Stimulated activated CD8-positive, alpha-beta memory T cell treated with anti-CD3 and anti-CD28 coated beads, Interleukin-15, amount 100 ng/mL, for 48 hours (primary cell): ENCODE measurements at regions not wholly inside any gene's neighbourhood (a gene's known extent, or its start where the extent isn't known, plus 50 kb on each side); places are given as distances from the start of the nearest gene placed in this dataset.

Experiments
- DNase-seq, 2 donors: peaks; one replicate each; pipeline ENCODE4 v3.0.0-alpha.2; 2020; ENCODE audit warnings: low read depth in 2 of 2

DNA sequence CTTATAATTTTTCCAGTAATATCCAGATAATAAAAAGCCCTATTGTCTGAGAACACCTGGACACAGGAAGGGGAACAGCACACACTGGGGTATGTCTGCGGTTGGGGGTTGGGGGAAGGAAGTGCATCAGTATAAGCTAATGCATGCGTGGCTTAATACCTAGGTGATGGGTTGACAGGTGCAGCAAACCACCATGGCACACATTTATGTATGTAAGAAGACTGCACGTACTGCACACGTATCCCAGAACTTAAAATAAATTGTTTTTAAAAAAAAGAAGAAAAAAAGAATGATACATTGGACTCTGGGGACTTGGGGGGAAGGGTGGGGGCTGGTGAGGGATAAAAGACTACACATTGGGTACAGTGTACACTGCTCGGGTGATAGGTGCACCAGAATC, 144.9 kb upstream of the C1orf174 start:
- no peak for DNase-seq

DNA sequence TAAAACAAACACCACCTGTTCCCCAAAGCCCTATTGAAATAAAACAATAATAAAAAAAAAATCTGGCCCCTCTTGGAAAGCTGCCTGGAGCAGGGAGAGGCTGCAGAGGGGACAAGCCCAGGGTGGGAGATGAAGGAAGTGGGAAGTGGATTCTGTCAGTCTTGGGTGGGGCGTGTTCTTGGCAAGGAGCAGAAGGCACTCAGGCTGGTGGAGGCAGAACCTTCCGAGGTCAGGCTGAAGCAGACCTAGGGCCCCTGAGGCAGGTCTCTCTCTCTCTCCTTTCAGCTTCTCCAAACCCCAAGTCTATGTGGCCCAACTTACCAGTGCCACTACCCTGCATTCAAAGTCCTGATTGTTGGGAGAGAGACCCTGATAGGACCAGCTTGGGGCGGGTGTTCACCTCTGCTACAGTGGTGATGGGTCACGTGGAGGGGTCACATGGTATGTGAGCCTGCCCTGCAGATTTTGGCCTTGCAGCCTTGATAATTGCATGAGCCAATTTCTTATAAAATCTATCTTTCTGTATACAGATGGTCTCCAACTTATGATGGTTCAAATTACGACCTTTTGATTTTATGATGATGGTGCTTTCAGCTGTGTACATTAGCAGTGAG, 145.4 kb upstream of the C1orf174 start:
- no peak for DNase-seq

DNA sequence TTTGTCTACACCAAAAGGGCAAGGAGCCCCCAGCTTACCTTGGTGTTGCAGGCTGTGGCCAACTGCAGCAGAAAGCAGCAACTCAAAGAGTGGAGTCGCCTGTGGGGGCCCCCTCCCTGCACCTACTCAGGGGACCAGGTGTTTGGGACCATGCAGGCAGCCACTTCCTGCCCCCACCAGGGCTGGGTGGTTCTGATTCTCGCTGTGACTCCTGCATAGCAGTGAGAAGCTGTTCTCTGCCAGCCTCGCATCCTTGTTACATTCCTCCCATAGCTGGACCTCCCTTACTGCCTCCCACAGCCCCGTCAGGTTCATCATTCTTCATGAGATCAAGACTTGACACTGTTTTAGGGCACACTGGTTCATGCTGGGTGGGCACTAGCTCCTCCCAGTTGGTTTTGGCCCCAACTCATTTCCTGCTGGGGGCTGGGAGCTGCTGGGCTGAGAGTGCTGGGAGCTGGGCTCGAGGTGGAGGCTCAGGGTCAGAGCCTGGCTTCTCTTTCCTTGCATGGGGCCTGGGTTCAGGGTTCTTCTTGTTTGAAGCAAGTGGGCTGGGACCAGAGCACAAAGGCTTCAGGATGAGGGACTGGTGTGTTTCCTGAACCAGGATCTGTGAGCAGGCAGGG, 146.9 kb upstream of the C1orf174 start:
- DNase-seq: no peak

DNA sequence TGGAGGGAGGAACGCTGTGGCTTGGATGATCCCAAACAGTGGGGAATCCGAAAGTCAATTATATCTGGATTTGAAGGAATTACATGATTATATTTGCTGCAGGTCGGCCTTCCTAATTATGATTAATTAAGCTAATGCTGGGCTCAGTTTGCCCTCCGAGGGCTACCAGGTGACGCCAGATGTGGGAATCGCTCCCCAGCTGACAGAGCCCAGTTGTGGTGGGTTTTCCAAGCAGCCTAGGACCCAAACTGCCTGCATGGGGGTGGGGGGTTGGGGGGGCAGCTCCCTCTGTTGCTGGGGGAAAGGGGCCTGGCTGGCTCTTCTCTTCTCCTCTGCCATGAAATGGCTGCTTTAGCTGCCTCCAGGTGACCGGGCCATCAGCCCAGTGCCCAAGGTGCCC, 147.6 kb upstream of the C1orf174 start:
- no peak for DNase-seq

DNA sequence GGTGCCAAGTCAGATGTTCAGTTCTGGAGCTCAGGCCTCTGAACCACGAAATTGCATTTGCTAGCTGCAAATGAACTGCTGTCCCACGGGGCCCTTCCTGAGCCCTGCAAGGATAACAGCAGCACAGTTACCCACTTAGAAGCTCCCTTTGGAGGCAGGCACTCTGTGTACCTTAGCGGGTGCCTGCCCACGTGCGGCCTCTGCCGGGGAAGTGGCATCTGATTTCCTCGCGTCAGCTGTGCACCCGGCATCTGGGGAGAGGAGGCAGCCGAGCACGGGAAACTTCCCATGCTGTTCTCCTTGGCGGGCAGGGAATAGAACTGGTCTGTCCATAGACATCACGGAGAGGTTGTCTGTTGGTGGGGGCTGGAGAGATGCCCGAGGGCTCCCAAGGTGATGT, 148.0 kb upstream of the C1orf174 start:
- DNase-seq: no peak

DNA sequence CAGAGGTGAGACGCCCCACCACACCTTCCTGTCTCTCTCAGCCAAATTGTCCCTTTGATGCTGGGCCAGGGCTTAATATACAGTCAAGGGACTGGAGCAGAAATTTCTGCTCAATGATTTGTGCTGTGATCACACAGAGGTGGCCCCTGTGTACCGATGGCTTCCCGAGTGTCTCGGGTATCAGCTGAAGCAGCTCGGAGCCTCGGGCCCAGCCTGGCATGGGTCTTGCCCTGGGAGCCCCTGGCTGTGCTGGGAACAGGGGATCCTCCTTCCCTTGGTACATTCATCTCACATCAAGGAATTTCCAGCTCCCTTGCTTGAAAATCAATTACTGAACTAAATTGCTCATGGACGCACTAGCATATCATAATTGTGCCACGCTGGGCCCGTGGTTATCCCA, 148.8 kb upstream of the C1orf174 start:
- DNase-seq: no peak

DNA sequence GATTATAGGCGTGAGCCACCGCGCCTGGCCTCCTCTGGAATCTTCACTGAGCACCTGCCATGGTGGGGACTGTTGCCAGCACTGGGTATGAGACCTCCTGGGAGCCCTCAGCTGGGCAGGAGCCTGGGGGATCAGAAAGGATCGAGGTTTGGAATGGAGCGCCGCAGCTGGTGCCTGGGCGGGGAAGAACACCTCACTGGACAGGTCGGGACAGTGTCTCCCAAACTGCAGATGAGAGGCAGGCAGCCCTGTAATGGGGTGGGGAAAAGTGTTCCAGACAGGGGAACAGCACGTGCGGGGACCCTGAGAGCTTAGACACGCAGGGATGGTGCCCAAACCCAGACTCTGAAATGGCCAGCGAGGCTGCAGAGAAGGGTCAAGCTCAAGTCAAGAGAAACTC, 150.9 kb upstream of the C1orf174 start:
- no peak for DNase-seq

DNA sequence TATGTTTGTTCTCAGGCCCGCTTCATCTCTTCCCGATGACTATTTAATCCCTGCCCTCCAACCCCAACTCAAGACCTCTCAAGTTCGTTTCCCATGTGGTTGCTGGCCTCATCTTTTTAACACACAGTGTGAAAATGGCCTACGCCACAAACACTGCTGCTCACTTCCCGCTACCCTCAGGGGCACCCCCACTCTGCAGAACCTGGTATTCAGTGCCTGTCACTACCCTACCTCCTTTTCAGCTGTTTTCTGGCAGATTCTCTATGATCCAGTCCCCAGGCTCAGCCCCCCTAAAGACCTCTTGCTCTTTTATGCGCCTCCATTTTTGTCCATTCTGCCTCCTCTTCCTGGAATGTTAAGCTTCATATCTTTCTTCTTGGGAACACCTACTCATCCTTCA, 152.6 kb upstream of the C1orf174 start:
- DNase-seq: no peak

DNA sequence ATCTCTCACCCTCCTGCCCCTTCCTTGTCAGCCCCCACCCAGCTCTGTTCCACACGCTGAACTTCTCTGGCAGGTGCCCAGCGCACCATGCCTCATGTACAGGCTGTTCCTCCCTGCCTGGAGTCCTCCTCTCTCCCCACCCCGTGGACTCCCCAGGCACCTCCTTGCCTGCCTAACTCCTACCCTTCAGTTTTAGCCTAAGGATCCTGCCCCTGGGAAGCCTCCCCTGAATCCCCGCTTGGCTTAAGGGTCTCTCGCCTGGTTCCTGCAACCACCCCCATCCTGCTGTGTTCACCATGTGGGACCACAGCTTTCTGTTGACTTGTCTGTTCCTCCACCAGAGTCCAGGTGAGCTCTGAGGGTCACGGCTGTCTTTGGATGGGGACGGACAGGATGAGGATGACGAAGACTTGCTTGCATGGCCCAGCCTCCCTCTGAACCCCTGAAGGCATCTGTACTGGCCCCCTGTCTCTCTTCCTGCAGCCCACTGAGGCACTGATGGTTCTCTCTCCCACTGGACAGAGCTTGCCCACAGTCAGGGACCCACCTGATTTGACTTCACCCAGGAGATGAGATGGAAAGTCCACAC, 153.2 kb upstream of the C1orf174 start:
- DNase-seq: no peak

DNA sequence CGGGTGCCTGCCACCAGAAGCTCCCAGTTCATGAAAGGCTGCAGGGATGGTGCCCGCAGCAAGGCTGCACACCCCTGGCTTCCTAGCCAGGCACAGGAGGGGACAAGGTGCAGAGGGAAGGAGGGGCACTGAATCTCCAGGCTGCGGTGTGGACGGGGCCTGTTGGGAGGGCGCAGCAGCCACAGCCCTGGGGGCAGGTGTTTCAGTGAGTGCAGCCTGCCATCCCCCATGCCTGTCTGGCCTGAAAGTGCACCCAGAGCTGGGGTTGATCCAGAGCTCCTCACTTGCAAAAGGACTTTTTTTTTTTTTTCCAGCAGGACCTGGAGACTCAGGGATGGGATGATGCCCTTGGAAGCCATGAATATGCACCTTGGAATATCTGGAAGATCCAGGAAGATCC, 153.7 kb upstream of the C1orf174 start:
- no peak for DNase-seq

DNA sequence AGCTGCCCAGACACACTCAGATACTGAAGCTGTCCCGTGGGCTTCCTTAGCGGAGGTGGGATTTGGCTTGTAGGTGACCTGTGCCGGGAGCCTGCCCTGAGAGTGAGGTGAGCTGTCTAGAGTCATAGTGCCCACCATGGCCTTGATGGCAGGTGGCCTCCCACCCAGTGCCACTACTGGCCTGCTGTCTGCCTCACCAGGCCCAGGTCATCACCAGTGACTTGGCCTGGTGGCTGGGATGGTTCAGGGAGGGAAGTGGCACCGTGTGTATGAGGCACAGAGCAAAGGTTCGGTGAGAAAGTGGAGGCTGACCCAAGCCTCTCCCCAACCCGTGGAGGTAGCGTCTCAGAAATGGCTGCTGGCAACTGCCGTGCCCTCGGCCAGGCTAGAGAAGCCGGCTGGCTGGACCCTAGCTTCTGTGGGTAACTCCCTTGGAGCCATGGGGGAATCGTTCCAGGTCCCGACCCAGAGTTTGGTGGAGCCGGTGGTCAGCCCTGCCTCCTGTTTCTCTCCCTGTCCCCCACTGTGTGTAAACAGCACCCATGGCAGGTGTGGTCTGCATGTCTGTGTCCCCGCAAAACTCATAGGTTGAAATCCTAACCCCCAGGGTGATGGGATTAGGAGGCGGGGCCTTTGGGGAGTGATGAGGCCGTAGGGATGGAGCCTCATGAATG, 155.4 kb upstream of the C1orf174 start:
- no peak for DNase-seq

DNA sequence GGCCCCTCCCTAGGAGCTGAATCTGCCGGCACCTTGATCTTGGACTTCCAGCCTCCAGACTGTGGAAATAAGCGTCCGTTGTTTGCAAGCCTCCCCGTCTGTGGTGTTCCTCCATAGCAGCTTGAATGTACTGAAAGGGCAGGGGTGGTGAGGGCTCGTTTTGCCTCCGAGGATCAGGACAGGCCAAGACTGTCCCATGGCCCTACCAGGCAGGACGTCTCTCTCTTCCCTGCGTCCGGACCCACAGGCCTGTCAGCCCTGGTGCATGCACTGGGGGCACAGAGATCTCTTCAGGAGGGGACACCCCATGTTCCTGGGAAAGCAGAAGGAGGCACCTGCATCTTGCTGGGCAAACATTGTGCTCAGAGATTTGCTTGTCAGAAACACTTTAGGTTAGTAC, 156.3 kb upstream of the C1orf174 start:
- no peak for DNase-seq

DNA sequence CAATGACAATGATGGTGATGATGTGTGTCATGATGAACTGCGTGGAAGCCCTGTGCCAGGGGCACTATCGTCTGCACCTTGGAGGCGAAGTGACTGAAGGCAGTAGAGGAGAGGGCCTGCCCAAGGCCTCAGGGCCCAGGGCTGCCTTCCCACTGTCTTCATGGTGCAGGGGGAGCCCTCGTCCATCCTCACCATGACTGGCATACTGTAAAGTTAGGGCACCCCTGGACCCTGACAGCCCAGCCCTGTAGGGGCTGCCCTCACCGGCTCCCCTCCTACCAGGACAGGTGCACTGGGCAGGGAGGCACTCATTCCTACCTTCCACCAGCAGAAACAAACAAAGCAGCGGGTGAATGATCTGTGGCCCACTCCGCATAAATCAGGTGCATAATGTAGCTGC, 156.9 kb upstream of the C1orf174 start:
- no peak for DNase-seq

DNA sequence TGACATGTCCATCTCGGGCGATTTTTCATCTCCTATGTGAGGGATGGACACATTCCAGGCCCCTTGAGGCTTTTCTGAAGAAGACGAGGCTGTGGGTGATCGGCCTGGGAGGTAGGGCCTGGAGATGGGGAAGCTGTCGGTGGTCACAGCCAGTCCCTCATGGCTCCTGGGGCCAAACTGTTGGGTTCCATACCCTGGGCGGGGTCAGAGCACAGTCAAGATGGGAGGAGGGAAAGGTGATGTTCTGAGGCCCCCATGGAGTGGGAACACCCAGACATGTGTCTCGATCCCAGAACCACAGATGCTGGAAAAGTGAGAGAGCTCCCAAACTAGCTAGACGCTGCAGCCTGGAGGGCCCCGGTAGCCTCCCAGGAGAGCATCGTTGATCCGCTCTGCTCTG, 157.5 kb upstream of the C1orf174 start:
- no peak for DNase-seq

DNA sequence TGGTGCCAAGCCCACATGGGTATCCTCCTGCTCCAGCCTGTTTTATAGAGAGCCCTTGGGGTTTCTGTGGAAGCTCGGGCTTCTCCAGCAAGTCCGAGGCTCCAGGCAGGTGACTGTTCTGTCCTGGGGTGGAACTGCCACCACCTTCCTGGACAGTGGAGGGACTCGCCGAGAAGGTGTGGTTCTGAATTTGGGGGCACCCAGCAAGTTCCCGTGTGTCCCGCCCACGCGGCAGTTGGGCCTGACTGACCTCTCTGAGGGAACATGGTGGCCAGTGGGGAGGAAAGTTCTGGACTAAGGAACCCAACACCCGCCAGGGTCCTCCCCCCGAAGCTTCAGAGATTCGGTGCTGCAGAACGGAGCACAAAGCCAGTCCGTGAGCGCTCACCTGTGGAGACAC, 158.1 kb upstream of the C1orf174 start:
- DNase-seq: no peak

DNA sequence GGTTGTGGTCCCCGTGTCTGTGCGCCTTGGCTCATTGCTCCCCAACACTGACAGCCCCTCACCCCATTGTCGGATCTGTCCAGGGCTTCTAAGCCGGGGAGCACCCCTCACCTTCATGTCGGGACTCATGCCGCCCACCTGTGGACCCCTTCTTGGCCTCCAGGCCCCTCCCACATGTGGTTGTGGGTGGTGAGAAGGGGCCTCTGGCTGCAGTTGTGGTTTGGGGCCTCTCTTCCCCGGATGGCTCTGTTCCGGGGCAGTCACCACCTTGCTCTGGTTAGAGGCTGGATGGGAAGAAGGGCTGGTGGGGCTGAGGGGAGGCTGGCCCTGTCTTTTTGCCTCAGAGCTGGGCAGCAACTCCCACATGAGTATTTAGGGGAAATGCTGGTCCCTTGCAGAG, 158.6 kb upstream of the C1orf174 start:
- DNase-seq: no peak

DNA sequence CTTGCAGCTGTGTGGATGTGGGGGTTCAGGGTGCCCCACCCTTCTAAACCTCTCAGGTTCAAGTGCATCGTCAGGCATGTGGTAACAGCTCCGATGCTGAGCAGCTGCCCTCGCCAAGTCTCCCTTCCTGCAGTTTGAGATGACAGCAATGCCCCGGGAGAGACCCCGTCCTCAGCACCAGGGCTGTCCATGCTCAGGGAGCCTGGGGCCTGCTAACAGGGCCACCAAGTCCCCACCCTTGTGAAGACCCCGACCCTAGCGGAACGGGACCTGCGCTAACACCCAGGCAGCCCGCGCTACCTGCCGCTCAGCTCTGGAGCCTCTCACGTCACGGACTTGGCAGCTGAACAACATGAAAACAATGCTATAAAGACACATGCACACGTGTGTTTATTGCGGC, 159.2 kb upstream of the C1orf174 start:
- DNase-seq: no peak

DNA sequence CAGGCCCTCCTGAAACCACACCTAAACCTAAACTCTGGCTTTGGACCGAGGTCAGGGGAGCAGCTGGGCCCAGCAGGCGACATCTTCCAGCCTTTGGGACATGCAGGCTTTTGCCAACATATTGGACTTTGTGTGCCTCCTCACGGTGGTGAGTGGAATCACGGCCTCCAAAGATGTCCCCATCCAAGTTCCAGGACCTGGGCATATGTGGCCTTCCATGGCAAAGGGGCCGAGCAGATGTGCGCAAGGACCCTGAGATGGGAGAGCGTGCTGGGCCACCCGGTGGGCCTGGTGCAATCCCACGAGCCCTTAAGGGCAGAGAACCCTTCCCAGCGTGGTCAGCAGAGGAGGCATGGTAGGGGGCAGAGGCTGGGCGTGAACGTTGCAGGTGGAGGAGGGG, 160.8 kb upstream of the C1orf174 start:
- DNase-seq: no peak

DNA sequence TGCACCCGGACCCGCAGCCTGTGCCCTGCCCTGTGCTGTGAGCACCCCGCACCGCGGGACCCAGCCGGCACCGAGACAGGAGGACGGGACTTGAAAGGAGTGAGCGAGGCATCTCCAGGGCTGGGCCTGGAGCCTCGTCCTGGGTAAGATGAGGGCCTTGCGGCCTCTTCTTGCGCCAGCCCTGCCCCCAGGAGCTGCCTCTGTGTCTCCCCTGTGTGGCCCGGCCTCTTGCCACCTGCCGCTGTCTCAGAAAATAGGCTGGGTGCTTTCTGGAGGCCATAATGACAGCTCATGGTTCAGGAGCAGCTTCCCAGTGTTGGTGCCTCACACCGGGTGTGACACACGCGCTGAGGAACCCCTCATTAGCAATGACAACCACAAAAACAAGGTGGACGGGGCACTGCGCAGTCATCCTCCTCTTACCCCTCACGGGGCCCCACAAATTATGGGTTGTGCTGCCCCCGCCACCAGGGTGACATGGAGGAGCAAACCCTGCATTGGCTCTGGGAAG, 161.5 kb upstream of the C1orf174 start:
- no peak for DNase-seq

DNA sequence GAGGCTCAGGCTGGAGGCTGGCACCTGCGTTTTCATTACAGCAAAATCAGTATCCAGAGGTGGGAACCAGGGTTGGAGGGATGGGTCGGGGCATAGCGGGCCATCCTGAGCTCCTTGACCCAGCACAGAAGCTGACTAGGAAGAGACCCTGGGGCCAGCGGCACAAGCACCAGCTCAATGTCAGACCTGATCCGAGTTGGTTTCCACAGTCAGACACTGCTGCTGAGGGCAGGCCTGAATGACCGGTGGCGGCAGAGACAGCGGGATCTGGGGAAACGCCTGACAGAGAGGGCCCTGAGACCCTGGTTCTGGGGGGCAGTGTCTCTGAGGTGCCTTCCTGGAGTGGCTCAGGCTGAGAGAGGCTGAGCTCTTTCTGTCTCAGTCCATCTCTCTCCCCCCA, 162.0 kb upstream of the C1orf174 start:
- no peak for DNase-seq

DNA sequence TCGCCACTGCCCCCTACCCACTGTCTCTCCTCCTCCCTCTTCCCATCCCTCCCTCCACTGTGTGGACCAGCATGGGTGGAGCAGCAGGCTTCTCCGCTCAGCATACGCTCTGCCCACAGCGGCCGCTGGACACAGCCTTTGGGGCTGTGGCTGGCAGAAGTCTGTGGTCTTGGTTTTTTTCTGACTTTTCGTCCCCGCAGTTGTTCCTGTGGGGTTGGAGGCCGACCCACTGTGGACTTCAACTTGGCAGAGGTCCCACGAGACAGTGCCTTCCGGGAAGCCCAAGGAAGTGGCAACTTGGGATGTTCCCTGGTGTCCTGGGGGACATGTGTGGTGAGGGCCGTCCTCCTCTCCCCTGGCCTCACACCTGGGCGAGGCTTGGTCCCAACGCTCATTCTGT, 162.5 kb upstream of the C1orf174 start:
- DNase-seq: no peak

DNA sequence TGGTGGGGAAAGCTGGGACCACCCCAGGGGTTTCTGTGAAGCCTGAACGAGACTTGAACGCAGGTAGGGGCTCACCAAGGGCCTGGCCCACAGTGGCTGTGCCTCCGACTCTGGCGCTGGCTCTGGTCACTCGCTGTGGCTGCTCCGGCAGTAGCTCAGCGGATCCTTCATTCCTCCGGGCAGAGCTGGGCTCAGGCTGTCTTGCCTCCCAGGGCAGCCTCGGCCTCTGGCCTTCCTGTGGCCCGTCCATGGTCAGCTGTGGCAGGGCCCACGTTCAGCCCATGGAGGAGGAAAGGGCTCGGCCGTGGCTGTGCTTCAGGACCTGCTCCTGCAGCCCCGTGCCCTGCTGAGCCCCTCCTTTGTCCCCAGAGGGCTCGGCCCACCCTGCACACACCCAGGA, 162.9 kb upstream of the C1orf174 start:
- no peak for DNase-seq

DNA sequence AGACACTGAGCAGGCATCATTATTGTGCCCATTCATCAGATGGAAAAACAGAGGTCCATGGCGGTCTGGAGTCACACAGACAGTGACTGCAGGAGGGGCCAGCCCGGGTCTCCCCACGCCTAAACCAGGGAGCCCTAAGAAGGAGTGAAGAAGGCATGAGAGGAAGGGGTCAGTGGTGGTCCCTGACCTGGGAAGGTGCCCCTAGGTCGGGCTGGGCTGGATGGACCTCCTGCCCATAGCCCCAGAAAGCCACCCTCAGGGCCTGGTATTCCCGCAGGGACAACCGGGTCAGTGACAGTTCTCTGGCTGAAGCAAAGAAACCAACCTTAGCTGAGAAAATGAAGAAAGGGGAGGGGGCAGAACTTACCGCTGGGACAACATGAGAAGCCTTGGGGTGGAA, 163.4 kb upstream of the C1orf174 start:
- DNase-seq: no peak
